GM23338 (cell line): ENCODE measurements at regions not wholly inside any gene's neighbourhood (a gene's known extent, or its start where the extent isn't known, plus 50 kb on each side); places are given as distances from the start of the nearest gene placed in this dataset.

Experiments used
- ATAC-seq: fragments of 200-7000 bp; cut with Tn5 transposase; 3 replicates; pipeline ENCODE4 v1.9.1; 2020
- DNase-seq: peaks from one replicate; pipeline ENCODE4 v3.0.0-alpha.2; 2015; ENCODE audit warnings: low spot score
- H2AFZ ChIP-seq: fragments of 200-600 bp; sonication (generic); 2 replicates; pipeline ENCODE4 v1.8.0; 2016; ENCODE audit warnings: antibody characterized with exemption, mild to moderate bottlenecking, moderate library complexity
- H3F3A ChIP-seq: fragments of 200-600 bp; sonication (generic); replicated peaks from 2 replicates; pipeline ENCODE4 v1.8.0; 2017; ENCODE audit warnings: antibody characterized with exemption, mixed run types, low read depth
- H3K27ac ChIP-seq: fragments of 200-600 bp; sonication (generic); 2 replicates; pipeline ENCODE4 v1.6.1; 2016; ENCODE audit warnings: low read depth
- H3K27me3 ChIP-seq: fragments of 200-600 bp; sonication (generic); 2 replicates; pipeline ENCODE4 v1.8.0; 2016; ENCODE audit warnings: mild to moderate bottlenecking, mixed run types, moderate library complexity; ENCODE audit not compliant: insufficient read depth
- H3K36me3 ChIP-seq: fragments of 200-600 bp; sonication (generic); 2 replicates; pipeline ENCODE4 v1.8.0; 2016; ENCODE audit warnings: mild to moderate bottlenecking; ENCODE audit not compliant: insufficient read depth
- H3K4me1 ChIP-seq: fragments of 200-600 bp; sonication (generic); 2 replicates; pipeline ENCODE4 v1.8.0; 2016; ENCODE audit warnings: mild to moderate bottlenecking, moderate library complexity; ENCODE audit not compliant: insufficient read depth
- H3K4me2 ChIP-seq: fragments of 200-600 bp; sonication (generic); 2 replicates; pipeline ENCODE4 v1.7.1; 2017; ENCODE audit warnings: mixed run types
- H3K4me3 ChIP-seq: fragments of 200-600 bp; sonication (generic); 2 replicates; pipeline ENCODE4 v1.6.1; 2016; ENCODE audit warnings: mixed run types
- H3K79me2 ChIP-seq: fragments of 200-600 bp; sonication (generic); replicated peaks from 2 replicates; pipeline ENCODE4 v1.8.0; 2017; ENCODE audit warnings: mild to moderate bottlenecking; ENCODE audit not compliant: insufficient read depth
- H3K9me2 ChIP-seq: fragments of 200-600 bp; sonication (generic); 2 replicates; pipeline ENCODE4 v1.8.0; 2017; ENCODE audit not compliant: insufficient read depth
- H4K20me1 ChIP-seq: fragments of 200-600 bp; sonication (generic); replicated peaks from 2 replicates; pipeline ENCODE4 v1.8.0; 2017; ENCODE audit warnings: mild to moderate bottlenecking; ENCODE audit not compliant: insufficient read depth
- H3K27ac Mint-ChIP-seq: 2 replicates; pipeline ENCODE4 v1.8.0; 2020; ENCODE audit warnings: inconsistent platforms, mild to moderate bottlenecking, moderate library complexity, mixed read lengths
- H3K27me3 Mint-ChIP-seq: 3 replicates; pipeline ENCODE4 v1.8.0; 2022; ENCODE audit warnings: low read depth, mild to moderate bottlenecking, moderate library complexity, mixed read lengths, inconsistent platforms; ENCODE audit not compliant: insufficient read depth, poor library complexity
- H3K36me3 Mint-ChIP-seq: 3 replicates; pipeline ENCODE4 v1.8.0; 2021; ENCODE audit warnings: low read depth, mild to moderate bottlenecking, inconsistent platforms, moderate library complexity, mixed read lengths
- H3K4me1 Mint-ChIP-seq: 3 replicates; pipeline ENCODE4 v1.8.0; 2020; ENCODE audit warnings: mild to moderate bottlenecking, inconsistent platforms, mixed read lengths
- H3K4me3 Mint-ChIP-seq: 3 replicates; pipeline ENCODE4 v1.8.0; 2021; ENCODE audit warnings: moderate library complexity, mild to moderate bottlenecking, inconsistent platforms, mixed read lengths
- H3K9me3 Mint-ChIP-seq: 3 replicates; pipeline ENCODE4 v1.8.0; 2020; ENCODE audit warnings: moderate library complexity, mild to moderate bottlenecking, inconsistent platforms, mixed read lengths
- CREB1 ChIP-seq: fragments of 250-450 bp; sonication (Bioruptor Pico); IDR thresholded peaks from 2 replicates; pipeline ENCODE4 v1.5.0; 2020; ENCODE audit warnings: low read depth, mild to moderate bottlenecking, moderate library complexity
- EZH2 ChIP-seq: fragments of 200-600 bp; sonication (generic); IDR thresholded peaks from one replicate; pipeline ENCODE4 v1.8.0; 2017; ENCODE audit warnings: antibody characterized with exemption, mild to moderate bottlenecking, low read depth; ENCODE audit not compliant: unreplicated experiment
- EZH2phosphoT487 ChIP-seq: fragments of 200-600 bp; sonication (generic); IDR thresholded peaks from one replicate; pipeline ENCODE4 v1.8.1; 2018; ENCODE audit warnings: antibody characterized with exemption; ENCODE audit not compliant: unreplicated experiment
- JUNB ChIP-seq: IDR thresholded peaks from one replicate; pipeline ENCODE4 v1.6.1; 2016; ENCODE audit warnings: antibody characterized with exemption; ENCODE audit not compliant: unreplicated experiment
- NANOG ChIP-seq: IDR thresholded peaks from 2 replicates; pipeline ENCODE4 v1.6.1; 2016; ENCODE audit warnings: antibody characterized with exemption, borderline replicate concordance
- POLR2AphosphoS5 ChIP-seq: IDR thresholded peaks from 2 replicates; pipeline ENCODE4 v1.6.1; 2016; ENCODE audit warnings: antibody characterized with exemption, low read depth
- STAT1 ChIP-seq: IDR thresholded peaks from one replicate; pipeline ENCODE4 v1.6.1; 2016; ENCODE audit warnings: antibody characterized with exemption; ENCODE audit not compliant: unreplicated experiment
- ZNF114 ChIP-seq: fragments of 250-450 bp; sonication (Bioruptor Pico); IDR thresholded peaks from 2 replicates; pipeline ENCODE4 v1.5.0; 2020; ENCODE audit warnings: mild to moderate bottlenecking, moderate library complexity
- ZNF331 ChIP-seq: fragments of 250-450 bp; sonication (Bioruptor Pico); IDR thresholded peaks from 2 replicates; pipeline ENCODE4 v1.5.0; 2020; ENCODE audit warnings: low read depth, mild to moderate bottlenecking, moderate library complexity
- TF ChIP-seq, protein P1 (sequence below), 2 experiments: fragments of 200-600 bp in 1 of 2; sonication (generic) in 1 of 2; conservative IDR thresholded peaks; 2 replicates each; pipeline versions ENCODE4 v1.5.1 to v1.6.1; 2016 to 2017; ENCODE audit warnings: antibody characterized with exemption in 2 of 2, low read depth in 2 of 2, mild to moderate bottlenecking in 2 of 2, moderate library complexity in 1 of 2
- TF ChIP-seq, protein P2 (sequence below): fragments of 250-450 bp; sonication (Bioruptor Pico); IDR thresholded peaks from 2 replicates; pipeline ENCODE4 v1.5.0; 2020; ENCODE audit warnings: mild to moderate bottlenecking, moderate library complexity
- TF ChIP-seq, protein P3 (sequence below): IDR thresholded peaks from 2 replicates; pipeline ENCODE4 v1.6.1; 2016; ENCODE audit warnings: antibody characterized with exemption
- TF ChIP-seq, protein P4 (sequence below): IDR thresholded peaks from one replicate; pipeline ENCODE4 v1.6.1; 2018; ENCODE audit warnings: antibody characterized with exemption; ENCODE audit not compliant: unreplicated experiment

DNA sequence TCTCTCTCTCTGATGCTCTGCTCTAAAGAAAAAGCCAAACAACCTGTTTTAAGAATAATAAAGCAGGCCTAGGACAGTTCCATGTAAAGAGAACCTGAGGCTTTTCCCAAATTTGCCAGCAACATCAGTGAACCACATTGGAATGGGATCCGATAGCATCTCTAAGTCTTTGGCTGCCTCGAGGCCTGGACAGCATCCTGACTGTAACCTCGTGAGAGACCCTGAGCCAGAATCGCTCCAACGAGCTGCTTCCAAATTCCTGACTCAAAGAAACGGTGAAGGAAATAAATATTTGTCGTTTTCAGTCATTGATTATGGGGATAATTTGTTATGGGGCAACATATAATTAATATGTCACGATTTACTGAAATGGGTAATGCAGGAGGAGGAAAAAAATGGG lies 1012.8 kb downstream of the ROBO2 start:
- Histone ChIP-seq H3K9me2 (no peaks in the 10 kb centered on the region), H3F3A (no peaks in the 10 kb centered on the region), H3K27me3 (no peaks in the 10 kb centered on the region), H3K4me2 (no peak overlapping the region), H3K4me3 (no peak overlapping the region), H3K27ac (no peak overlapping the region), H4K20me1 (no peaks in the 10 kb centered on the region), H3K79me2 (no peaks in the 10 kb centered on the region), H2AFZ (no peak overlapping the region), H3K36me3 (no peaks in the 10 kb centered on the region), H3K4me1 (no peaks in the 10 kb centered on the region)
- no peaks in the 10 kb centered on the region for H3K9me3 Mint-ChIP-seq
- peaks cover 4% of the 10 kb centered on the region for H3K27me3 Mint-ChIP-seq
- peaks cover 2% of the 10 kb centered on the region for H3K4me1 Mint-ChIP-seq
- no peak overlapping the region for H3K4me3 Mint-ChIP-seq
- DNase-seq (no peak), ATAC-seq (no peak)
- peaks cover 4% of the 10 kb centered on the region; the same call in 2 of the 3 replicates for H3K36me3 Mint-ChIP-seq
- H3K27ac Mint-ChIP-seq = no peak overlapping the region
- TF ChIP-seq NANOG (no peak), CREB1 (CRISPR knock-in tag) (no peak), STAT1 (no peak), EZH2phosphoT487 (no peak), ZNF114 (CRISPR knock-in tag) (no peak), JUNB (no peak), EZH2 (no peak), ZNF331 (CRISPR knock-in tag) (no peak), POLR2AphosphoS5 (no peak)
- TF ChIP-seq, protein P1, sequence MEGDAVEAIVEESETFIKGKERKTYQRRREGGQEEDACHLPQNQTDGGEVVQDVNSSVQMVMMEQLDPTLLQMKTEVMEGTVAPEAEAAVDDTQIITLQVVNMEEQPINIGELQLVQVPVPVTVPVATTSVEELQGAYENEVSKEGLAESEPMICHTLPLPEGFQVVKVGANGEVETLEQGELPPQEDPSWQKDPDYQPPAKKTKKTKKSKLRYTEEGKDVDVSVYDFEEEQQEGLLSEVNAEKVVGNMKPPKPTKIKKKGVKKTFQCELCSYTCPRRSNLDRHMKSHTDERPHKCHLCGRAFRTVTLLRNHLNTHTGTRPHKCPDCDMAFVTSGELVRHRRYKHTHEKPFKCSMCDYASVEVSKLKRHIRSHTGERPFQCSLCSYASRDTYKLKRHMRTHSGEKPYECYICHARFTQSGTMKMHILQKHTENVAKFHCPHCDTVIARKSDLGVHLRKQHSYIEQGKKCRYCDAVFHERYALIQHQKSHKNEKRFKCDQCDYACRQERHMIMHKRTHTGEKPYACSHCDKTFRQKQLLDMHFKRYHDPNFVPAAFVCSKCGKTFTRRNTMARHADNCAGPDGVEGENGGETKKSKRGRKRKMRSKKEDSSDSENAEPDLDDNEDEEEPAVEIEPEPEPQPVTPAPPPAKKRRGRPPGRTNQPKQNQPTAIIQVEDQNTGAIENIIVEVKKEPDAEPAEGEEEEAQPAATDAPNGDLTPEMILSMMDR (conservative IDR thresholded peaks at IDR 0.05; ENCODE audit: low read depth in 2 of 2) = no peak
- TF ChIP-seq, protein P2, sequence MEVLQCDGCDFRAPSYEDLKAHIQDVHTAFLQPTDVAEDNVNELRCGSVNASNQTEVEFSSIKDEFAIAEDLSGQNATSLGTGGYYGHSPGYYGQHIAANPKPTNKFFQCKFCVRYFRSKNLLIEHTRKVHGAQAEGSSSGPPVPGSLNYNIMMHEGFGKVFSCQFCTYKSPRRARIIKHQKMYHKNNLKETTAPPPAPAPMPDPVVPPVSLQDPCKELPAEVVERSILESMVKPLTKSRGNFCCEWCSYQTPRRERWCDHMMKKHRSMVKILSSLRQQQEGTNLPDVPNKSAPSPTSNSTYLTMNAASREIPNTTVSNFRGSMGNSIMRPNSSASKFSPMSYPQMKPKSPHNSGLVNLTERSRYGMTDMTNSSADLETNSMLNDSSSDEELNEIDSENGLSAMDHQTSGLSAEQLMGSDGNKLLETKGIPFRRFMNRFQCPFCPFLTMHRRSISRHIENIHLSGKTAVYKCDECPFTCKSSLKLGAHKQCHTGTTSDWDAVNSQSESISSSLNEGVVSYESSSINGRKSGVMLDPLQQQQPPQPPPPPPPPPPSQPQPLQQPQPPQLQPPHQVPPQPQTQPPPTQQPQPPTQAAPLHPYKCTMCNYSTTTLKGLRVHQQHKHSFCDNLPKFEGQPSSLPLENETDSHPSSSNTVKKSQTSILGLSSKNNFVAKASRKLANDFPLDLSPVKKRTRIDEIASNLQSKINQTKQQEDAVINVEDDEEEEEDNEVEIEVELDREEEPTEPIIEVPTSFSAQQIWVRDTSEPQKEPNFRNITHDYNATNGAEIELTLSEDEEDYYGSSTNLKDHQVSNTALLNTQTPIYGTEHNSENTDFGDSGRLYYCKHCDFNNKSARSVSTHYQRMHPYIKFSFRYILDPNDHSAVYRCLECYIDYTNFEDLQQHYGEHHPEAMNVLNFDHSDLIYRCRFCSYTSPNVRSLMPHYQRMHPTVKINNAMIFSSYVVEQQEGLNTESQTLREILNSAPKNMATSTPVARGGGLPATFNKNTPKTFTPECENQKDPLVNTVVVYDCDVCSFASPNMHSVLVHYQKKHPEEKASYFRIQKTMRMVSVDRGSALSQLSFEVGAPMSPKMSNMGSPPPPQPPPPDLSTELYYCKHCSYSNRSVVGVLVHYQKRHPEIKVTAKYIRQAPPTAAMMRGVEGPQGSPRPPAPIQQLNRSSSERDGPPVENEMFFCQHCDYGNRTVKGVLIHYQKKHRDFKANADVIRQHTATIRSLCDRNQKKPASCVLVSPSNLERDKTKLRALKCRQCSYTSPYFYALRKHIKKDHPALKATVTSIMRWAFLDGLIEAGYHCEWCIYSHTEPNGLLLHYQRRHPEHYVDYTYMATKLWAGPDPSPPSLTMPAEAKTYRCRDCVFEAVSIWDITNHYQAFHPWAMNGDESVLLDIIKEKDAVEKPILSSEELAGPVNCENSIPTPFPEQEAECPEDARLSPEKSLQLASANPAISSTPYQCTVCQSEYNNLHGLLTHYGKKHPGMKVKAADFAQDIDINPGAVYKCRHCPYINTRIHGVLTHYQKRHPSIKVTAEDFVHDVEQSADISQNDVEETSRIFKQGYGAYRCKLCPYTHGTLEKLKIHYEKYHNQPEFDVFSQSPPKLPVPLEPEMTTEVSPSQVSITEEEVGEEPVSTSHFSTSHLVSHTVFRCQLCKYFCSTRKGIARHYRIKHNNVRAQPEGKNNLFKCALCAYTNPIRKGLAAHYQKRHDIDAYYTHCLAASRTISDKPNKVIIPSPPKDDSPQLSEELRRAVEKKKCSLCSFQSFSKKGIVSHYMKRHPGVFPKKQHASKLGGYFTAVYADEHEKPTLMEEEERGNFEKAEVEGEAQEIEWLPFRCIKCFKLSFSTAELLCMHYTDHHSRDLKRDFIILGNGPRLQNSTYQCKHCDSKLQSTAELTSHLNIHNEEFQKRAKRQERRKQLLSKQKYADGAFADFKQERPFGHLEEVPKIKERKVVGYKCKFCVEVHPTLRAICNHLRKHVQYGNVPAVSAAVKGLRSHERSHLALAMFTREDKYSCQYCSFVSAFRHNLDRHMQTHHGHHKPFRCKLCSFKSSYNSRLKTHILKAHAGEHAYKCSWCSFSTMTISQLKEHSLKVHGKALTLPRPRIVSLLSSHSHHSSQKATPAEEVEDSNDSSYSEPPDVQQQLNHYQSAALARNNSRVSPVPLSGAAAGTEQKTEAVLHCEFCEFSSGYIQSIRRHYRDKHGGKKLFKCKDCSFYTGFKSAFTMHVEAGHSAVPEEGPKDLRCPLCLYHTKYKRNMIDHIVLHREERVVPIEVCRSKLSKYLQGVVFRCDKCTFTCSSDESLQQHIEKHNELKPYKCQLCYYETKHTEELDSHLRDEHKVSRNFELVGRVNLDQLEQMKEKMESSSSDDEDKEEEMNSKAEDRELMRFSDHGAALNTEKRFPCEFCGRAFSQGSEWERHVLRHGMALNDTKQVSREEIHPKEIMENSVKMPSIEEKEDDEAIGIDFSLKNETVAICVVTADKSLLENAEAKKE = no peak
- TF ChIP-seq, protein P3, sequence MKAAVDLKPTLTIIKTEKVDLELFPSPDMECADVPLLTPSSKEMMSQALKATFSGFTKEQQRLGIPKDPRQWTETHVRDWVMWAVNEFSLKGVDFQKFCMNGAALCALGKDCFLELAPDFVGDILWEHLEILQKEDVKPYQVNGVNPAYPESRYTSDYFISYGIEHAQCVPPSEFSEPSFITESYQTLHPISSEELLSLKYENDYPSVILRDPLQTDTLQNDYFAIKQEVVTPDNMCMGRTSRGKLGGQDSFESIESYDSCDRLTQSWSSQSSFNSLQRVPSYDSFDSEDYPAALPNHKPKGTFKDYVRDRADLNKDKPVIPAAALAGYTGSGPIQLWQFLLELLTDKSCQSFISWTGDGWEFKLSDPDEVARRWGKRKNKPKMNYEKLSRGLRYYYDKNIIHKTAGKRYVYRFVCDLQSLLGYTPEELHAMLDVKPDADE = no peak
- TF ChIP-seq, protein P4, sequence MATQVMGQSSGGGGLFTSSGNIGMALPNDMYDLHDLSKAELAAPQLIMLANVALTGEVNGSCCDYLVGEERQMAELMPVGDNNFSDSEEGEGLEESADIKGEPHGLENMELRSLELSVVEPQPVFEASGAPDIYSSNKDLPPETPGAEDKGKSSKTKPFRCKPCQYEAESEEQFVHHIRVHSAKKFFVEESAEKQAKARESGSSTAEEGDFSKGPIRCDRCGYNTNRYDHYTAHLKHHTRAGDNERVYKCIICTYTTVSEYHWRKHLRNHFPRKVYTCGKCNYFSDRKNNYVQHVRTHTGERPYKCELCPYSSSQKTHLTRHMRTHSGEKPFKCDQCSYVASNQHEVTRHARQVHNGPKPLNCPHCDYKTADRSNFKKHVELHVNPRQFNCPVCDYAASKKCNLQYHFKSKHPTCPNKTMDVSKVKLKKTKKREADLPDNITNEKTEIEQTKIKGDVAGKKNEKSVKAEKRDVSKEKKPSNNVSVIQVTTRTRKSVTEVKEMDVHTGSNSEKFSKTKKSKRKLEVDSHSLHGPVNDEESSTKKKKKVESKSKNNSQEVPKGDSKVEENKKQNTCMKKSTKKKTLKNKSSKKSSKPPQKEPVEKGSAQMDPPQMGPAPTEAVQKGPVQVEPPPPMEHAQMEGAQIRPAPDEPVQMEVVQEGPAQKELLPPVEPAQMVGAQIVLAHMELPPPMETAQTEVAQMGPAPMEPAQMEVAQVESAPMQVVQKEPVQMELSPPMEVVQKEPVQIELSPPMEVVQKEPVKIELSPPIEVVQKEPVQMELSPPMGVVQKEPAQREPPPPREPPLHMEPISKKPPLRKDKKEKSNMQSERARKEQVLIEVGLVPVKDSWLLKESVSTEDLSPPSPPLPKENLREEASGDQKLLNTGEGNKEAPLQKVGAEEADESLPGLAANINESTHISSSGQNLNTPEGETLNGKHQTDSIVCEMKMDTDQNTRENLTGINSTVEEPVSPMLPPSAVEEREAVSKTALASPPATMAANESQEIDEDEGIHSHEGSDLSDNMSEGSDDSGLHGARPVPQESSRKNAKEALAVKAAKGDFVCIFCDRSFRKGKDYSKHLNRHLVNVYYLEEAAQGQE = no peak
